ENCODE measurements at regions not wholly inside any gene's neighbourhood (a gene's known extent, or its start where the extent isn't known, plus 50 kb on each side); places are given as distances from the start of the nearest gene placed in this dataset.

- DNase-seq (ENCODE audit: low read depth), result no peak
These were observed 320.4 kb upstream of the SLC7A11 start for GRCh38 chr4:138562544-138562991.

DNA sequence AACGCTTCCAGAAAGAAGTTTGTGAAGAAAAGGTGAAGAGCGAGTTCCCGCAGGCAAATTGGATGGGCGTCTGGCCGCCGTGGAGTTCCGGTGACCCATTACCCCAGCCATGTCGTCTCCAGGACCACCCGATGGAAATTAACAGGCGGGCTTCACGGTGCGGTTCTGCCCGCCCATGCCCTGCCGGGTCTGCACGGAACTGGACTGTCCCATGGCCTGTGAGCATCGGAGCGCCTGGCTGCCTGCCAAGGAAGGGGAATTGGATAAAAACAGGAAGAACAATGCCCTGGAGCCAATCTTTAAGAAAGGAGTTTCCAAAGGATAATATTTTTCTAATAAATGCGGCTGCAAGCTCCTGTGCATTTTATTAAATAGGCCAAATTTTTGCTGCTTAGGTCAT, 319.8 kb upstream of the SLC7A11 start:
- no peak for DNase-seq (ENCODE audit: low read depth)

GRCh38 chr4:138561276-138561880, 319.2 kb upstream of the SLC7A11 start:
- no peak for DNase-seq (ENCODE audit: low read depth)

DNA sequence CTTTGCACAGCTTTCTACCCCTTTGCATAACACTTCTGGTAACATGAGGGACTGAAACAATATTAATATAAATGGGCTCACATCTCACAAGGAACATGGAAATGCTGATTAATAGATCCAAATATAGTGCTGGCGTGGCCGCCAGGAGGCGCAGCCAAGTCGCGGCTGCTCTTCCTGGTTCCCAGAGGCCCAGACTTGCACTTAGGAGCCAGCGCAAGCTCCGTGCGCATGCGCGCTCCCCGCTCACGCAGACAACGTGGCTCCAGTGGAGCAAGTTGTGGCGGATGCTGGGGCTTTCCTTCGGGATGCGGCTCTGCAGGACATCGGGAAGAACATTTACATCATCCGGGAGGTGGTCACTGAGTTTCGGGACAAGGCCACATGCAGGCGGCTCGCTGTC, 318.3 kb upstream of the SLC7A11 start:
- DNase-seq (ENCODE audit: low read depth), result no peak

GRCh38 chr4:138558886-138559285, 316.7 kb upstream of the SLC7A11 start:
- no peak for DNase-seq (ENCODE audit: low read depth)

DNA sequence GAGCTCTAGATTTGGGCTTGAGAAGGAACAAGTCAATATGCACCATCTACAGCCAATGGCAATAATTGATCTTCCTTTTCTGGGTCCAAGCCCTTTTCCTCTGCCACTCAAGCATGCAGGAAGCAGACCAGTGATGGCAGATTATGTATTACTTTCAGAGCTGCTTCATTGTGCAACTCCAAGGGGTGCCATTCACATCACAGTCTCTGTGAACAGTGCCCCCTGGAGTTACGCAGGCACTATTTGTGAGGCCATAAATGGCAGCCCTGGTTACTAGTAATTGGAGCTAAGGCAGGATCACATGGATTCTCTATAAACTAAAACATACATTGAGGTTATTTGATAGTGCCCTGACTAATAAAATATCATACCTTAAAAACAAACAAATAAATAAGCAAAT, 313.4 kb upstream of the SLC7A11 start:
- DNase-seq (ENCODE audit: low read depth), result no peak

GRCh38 chr4:138555108-138555507, 313.0 kb upstream of the SLC7A11 start:
- no peak for DNase-seq (ENCODE audit: low read depth)

DNA sequence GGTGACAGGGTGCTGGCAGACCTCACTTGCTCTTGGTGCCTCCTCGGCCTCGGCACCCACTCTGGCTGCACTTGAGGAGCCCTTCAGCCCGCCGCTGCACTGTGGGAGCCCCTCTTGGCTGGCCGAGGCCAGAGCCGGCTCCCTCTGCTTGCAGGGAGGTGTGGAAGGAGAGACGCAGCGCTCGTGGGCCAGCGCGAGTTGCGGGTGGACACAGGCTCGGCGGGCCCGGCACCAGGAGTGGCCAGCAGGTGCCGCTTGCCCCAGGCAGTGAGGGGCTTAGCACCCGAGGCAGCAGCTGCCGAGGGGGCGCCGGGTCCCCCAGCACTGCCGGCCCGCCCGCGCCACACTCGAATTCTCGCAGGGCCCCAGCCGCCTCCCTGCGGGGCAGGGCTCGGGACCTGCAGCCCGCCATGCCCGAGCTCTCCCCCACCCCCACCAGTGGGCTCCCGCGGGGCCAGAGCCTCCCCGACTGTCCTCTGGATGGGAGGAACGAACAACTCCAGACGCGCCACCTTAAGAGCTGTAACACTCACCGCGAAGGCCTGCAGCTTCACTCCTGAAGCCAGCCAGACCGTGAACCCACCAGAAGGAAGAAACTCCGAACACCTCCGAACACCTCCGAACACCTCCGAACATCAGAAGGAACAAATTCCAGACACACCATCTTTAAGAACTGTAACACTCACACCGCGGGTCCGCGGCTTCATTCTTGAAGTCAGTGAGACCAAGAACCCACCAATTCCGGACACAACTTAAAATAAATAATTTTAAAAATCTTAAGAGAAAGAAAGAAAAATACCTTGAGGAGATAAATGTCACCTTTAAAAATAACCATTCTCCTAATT, 311.1 kb upstream of the SLC7A11 start:
- no peak for DNase-seq (ENCODE audit: low read depth)

DNA sequence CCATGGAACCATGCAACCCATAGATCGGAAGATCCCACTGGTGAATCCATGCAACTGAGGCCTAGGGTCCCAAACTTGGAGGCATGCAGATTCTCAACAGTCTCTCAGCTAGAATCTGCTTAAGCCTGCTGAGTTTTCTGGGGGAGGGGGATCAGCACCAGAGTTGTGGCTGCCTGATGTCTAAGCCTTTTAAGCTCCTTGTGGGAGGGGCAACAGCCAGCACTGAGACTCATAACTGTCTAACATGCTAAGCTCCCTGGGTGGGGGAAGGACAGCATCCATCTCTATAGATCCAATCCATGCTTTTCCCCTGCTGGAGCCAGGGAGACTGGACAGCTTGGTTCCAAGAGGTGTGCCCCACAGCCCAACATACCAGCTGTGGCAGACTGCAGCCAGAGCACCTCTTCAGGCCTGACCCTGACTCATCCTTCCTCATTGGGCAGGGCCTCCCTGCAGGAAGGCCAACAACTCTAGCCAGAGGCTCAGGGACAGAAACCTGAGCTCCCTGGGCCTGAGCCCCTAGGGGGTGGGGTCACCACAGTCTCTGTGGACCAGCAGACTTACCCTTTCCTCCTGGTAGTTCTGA, 300.1 kb upstream of the SLC7A11 start:
- DNase-seq (ENCODE audit: low read depth), result no peak

DNA sequence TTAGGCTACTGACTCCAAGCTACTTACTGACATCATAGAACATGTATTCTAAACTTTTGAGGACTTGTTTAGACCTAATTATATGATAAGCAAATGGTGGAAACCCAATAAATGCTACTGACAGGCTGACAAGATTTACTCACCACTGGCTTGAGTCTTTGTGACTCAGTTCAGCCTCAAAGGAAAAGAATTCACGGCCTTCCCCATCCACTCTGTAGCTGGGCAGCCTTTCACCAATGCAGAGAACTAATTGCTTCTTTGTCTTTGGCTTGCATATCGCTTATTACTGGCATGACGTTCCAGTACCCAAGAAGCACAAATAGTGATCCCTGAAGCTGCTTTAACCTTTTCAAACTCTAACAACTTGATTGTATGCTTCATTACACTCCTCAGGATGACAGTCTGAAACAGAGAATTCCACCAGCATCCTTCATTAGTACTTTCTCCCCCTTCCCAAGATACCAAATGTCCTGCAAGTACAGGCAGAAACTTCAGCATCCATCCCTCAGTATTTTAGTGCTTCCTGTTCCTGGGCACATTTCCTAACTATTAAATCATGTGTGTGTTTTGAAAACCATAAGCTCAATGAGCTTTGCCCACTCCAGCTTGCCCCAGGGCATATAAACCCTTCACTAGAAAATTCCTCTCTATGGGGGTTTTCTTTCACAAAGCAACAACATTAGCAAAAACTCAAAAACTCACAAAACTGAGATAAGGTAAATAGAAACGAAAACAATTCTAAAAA, 298.1 kb upstream of the SLC7A11 start:
- DNase-seq (ENCODE audit: low read depth), result no peak

DNA sequence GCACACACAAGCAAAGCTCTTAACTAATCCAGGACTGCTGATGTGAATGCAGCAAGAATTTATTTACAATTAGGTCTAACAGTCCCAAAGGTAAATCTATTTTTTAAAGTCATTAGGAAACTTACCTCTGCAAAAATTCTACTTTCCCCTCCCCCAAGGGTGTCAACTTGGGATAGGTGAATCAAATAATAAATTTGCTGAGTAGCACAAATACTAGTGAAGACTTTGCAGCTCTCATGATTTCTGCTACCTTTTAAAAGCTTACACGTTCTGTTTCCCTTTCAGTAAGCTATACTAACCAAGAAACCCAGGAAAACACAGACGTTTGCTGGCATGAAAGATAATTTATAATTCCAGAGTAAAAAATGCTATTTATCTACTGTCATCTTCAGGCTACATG, 296.6 kb upstream of the SLC7A11 start:
- no peak for DNase-seq (ENCODE audit: low read depth)

GRCh38 chr4:138537731-138538490, 295.8 kb upstream of the SLC7A11 start:
- DNase-seq (ENCODE audit: low read depth), result no peak

DNA sequence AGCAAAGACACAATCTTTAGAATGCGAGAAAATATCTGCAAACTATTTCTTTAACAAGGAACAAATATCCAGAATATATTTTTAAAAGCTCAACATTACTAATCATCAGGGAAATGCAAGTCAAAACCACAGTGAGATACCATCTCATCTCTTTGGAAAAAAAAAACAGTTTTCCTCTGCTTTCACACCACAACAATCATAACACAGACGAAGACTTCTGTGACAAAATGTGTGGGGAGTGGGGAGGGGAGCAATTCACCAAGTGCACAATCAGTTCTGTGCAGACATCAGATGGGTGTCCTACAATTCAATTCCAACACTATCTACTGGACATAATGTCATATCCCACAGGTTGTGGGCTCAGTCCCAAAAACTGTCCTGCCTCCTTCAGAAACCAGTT, 293.2 kb upstream of the SLC7A11 start:
- DNase-seq (ENCODE audit: low read depth), result no peak

DNA sequence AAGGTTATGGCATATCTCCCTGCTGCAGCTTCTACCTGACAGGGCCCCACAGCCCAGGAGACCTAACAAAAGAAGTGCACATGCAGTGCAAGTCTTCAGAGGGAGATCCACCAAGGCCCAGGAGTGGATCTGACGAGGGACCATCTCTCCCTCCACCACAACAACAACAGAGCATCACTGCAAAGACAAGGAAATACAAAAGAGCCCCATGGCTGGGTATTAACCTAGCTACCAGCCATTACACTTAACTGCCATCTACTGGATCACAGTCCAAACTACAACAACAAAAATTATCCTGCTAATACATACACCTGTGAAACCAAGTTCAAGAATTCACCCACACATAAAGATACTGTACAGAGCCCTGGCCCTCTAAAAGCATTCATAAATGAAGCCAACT, 280.2 kb upstream of the SLC7A11 start:
- DNase-seq (ENCODE audit: low read depth), result no peak

DNA sequence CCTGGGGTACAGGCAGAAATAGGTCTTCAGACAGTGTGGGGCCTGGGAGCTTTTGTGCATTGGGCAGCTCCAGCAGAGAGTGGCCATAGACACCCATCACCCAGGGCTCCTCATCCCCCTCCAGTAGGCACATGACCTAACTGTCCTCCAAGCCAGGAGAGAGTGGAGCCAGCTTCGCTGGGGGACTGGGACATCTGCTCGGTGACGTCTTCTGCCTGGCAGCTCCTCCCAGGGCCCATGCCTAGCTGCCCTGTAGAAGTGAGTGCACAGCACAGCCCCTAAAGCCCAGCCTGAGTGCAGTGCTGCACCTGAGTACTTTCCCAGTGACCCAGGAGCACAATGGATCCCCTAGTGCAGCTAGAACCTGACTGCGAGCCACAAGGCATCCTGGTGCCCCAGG, 279.7 kb upstream of the SLC7A11 start:
- no peak for DNase-seq (ENCODE audit: low read depth)

GRCh38 chr4:138519436-138519835, 277.3 kb upstream of the SLC7A11 start:
- DNase-seq (ENCODE audit: low read depth), result no peak

DNA sequence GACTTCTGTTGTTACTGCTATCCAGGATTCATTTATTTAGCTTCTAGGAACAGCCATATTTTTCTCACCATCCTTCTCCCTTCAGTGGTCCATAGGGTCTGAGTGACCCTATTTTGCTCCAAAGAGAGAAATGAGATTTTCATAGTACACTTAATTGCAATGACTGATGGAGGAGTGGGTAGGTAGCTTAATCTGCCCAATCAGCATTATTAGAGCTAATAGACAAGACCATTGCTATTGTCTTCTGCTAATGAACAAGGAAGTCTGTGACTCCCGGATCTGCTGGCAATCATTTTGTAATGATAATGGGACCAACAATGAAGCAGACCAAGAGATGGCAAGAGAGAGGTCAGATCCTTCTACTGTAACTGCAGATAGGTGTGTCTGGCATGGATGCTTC, 271.4 kb upstream of the SLC7A11 start:
- DNase-seq (ENCODE audit: low read depth), result no peak

- DNase-seq (ENCODE audit: low read depth), result no peak
These were observed 270.6 kb upstream of the SLC7A11 start for GRCh38 chr4:138512756-138513155.

DNA sequence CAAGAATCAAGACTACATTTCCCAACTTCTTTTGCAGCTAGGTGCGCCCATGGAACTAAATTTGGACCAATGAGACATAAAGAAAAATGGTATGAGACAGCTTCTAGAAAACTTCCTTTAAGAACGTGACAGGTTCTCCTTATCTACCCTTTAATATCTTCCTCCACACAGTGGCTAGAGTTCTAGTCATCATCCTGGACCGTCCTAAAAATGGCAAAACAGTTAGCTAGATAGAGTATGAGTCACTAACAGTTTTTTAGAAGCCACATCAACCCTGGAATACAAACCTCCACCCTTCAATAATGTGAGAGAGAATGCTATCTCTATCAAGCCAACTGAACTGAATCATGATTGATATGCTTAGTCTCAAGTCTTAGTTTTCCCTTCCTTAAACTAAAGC, 267.9 kb upstream of the SLC7A11 start:
- no peak for DNase-seq (ENCODE audit: low read depth)

GRCh38 chr4:138509346-138509745, 267.2 kb upstream of the SLC7A11 start:
- no peak for DNase-seq (ENCODE audit: low read depth)

DNA sequence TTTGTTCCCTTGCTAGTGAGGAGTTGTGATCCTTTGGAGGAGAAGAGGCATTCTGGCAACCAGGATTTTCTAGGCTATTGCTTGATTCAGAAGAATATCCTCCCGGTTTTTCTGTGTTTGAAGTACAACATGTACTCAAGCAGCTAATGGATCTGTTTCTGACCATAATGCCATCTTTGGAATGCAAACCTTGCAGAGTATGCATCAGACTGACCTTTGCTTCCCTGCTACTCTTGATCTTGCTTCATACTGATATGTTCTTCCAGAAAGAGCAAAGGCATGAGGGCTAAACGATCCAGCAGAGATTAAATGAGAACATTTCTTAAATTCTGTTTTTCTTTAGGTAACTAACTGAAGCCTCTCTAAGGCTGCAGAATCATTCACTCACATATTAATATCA, 265.4 kb upstream of the SLC7A11 start:
- DNase-seq (ENCODE audit: low read depth), result no peak

DNA sequence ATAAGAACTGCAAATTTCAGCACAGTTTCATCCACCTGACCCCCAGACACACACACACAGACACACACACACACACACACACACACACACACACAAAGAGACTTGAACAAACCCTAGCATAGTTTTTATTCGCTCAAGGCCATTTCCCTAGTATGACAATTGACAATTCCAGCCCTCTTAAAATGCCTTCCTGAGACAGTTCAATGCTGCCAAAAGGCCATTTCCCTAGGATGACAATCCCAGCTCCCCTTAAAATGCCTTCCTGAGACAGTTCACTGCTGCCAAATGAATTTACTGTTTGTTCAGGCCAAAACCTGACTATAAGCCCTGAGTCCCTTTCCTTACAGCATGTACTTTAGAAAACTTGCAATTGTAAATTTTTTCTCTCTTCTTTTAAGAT, 259.5 kb upstream of the SLC7A11 start:
- no peak for DNase-seq (ENCODE audit: low read depth)
